OCI-LY3 (cell line): ENCODE measurements at regions not wholly inside any gene's neighbourhood (a gene's known extent, or its start where the extent isn't known, plus 50 kb on each side); places are given as distances from the start of the nearest gene placed in this dataset.

Experiments
- EZH2phosphoT487 ChIP-seq: fragments of 200-600 bp; shearing (Covaris generic); IDR thresholded peaks from 2 replicates; pipeline ENCODE4 v1.6.1; 2018; ENCODE audit warnings: antibody characterized with exemption, mixed run types, low read depth
- TF ChIP-seq, protein P1 (sequence below): fragments of 200-600, 300-600 bp; sonication (generic); IDR thresholded peaks from 2 replicates; pipeline ENCODE4 v1.5.1; 2014; ENCODE audit warnings: antibody characterized with exemption, low read length, low read depth

DNA sequence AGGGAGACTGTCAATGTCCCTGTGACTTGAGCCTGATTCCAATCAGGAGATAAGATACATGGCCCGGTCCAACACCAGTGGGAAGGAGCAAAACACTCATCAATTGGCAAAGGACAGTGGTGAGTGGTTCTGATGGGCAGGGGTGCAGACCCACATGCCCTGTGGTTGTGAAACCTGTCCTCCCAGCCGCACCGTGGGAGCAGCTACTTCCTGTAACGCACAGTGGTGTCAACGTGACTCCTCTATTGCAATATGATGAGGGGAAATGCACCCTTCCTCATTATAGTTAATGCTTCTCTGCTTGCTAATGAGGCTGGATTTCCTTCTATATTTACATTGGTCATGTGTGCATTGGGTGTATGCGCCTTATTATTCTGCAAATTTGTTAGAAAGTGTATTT lies 223.0 kb downstream of the IRX1 start:
- TF ChIP-seq EZH2phosphoT487, result no peak
- TF ChIP-seq, protein P1, sequence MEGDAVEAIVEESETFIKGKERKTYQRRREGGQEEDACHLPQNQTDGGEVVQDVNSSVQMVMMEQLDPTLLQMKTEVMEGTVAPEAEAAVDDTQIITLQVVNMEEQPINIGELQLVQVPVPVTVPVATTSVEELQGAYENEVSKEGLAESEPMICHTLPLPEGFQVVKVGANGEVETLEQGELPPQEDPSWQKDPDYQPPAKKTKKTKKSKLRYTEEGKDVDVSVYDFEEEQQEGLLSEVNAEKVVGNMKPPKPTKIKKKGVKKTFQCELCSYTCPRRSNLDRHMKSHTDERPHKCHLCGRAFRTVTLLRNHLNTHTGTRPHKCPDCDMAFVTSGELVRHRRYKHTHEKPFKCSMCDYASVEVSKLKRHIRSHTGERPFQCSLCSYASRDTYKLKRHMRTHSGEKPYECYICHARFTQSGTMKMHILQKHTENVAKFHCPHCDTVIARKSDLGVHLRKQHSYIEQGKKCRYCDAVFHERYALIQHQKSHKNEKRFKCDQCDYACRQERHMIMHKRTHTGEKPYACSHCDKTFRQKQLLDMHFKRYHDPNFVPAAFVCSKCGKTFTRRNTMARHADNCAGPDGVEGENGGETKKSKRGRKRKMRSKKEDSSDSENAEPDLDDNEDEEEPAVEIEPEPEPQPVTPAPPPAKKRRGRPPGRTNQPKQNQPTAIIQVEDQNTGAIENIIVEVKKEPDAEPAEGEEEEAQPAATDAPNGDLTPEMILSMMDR, result no peak
